ENCODE measurements at regions not wholly inside any gene's neighbourhood (a gene's known extent, or its start where the extent isn't known, plus 50 kb on each side); places are given as distances from the start of the nearest gene placed in this dataset.

DNA sequence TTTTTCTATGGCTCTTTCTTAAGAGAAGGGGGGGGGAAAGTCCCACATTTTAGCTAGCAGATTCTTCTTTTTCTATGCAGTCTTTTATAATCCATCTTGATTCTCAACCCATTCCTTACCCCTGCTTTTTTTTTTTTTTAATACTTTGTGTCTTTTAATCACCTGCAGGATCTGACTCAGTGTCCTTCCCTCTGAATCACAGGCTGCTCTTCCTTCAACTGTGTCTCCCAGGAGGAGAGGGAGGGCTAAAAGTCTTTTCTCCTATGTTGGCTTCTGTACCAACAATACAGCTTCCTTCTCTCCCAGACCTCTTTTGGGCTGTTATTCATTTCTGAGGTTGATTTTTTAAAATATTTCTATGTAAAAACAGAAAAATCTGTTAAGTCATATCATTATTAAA, 686.2 kb downstream of the ADGRL2 start:
- DNase-seq (ENCODE audit: low read depth) = no peak

DNA sequence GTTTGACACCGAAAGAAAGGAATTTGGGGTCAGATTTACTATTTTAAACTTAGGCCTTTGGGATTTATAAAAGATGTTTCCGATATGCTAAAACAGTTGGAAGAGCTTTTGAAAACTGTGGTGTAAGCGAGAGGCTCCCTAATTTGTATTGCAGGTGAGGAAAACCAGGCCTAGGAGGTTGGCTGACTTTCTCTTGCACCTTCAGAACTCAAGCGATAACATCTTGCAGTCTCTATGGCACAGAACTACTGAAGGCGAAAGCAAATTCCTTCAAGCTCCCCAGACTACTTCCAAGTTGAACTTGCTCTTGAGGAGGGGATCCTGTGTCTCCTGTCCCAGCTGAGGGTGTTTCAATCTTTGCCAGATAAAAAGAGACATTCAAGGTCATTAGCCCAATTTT, 685.7 kb downstream of the ADGRL2 start:
- DNase-seq (ENCODE audit: low read depth) = no peak

DNA sequence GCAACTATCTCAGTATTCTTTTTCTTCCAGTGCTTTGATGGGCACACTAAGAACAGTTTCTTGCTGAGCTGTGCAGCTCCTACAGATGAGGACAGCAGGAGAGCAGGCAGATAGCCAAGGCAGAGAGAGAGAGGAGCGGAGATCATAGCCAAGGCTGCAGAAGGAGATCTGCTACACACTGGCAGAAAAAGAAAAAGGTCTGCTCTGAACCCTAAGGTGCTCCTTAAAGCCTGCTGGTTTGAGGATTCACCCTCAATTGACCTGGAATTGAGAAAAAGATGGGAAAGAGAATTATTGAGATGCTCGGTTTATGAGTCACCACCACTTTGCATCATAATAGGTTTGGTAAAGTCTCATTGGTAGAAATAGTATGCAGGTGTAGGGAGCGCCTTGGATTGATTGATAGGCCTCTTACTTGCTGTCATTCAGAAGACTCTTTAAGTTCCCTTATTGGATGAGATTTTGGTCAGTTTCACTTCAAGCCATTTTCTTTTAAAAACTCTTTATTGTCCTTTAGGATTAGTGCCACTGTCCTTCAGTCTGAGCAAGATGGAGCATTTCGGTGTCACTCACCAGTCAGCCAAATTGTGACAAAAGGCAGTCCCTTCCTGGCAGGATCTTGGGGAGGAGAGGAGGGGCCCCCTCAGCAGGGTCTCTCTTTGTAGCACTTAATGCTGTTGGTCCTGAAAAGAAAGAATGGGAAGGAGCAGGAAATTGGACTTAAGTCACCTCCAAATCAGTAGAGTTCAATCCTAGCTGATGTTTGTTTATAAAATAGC, 685.0 kb downstream of the ADGRL2 start:
- DNase-seq (ENCODE audit: low read depth) = no peak

DNA sequence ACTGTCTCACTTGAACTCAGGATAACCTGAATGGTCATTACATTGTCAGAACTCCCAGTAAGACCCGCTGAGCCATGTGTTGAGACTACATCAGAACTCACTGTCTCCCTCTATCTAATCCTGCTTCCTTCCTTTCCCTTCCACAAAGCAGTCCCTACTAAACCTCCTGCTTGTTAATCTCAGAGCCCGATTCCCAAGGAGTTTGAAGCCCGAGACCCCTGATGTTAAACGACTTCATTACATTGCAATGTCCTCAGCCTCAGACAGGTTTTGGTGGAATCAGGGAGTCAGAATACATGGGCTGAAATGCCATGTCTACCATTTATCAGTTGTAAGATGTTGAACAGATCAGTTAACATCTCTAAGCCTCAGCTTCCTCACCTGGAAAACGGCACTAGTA, 682.4 kb downstream of the ADGRL2 start:
- no peak for DNase-seq (ENCODE audit: low read depth)

DNA sequence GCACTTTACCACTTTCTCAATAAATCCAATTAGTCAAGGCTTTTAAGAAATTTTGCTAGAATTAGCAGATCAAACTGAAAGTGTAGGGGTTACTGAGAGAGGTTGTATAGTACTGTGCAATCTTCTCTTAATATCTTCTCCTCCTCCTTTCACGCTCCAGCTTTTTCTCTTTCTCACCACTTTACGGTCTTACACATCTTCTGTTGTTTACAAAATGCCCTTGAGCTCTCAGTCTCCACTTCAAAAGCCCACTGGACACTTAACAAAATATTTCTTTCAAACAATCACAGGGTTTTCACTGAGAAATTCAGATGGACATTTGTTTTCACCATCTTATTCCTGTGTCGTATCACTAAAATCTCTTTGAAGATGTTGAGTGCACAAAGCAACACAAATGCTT, 678.2 kb downstream of the ADGRL2 start:
- no peak for DNase-seq (ENCODE audit: low read depth)

DNA sequence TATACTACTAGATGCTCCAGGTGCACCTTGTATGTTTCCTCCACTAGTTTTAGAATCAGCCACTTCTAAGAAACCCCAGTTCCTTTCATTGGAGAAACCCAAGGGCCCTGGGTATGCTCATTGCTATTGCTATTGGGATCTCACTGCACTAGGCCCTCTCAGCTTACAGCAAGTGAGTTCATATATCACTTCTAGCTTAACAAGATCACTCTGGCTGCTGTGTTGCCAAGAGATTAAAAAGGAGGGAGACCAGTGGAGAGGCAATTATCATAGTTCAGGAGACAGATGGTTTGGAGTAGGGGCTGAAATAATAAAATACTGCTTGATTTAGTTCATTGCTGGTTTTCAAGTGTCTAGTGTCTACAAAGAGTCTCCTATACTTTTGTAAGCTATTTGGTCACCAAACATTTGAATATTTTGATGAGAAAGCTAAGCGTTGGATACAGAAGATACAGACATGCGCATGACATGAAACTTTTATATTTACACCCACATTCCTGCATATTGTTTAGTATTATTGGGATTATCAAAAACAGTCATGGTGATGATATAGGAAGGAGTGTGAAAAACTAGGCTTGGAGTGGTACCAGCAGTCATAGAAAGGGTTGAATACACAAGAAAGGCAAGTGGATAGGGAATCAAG, 671.9 kb downstream of the ADGRL2 start:
- no peak for DNase-seq (ENCODE audit: low read depth)

DNA sequence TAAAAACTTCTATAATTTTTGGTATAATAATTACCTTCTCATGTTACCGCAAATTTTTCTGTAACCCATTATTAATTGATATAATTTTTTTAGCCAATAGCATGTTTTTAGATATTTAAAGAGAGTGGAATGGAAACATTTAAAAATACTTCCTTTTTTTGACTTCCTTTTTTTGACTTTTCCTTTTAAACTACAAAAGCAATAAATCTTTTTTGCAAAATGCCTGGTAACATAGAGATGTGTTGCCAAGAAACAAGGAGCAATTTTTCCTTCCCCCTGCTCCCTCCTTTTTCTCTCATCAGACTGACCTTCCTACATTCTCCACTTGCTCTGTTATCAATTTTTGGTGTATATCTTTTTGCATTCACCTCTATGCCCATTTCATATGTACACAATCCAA, 666.2 kb downstream of the ADGRL2 start:
- no peak for DNase-seq (ENCODE audit: low read depth)

DNA sequence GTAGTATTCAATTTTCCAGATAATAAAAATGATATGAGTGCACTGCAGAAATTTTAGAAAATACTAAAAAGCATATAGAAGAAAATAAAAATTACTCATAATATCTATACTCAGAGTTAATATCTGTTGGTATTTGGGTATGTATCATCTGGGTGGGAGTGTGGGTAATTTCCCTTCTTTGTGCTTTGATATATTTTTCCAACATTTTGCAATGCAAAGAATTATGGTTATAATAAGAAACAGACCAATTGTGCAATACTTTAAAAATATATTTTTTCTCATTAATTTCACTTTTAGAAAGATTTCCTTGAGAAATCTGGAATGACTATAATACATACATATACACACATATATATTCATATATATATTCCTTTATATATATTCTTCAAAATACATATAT, 665.7 kb downstream of the ADGRL2 start:
- DNase-seq (ENCODE audit: low read depth) = no peak

DNA sequence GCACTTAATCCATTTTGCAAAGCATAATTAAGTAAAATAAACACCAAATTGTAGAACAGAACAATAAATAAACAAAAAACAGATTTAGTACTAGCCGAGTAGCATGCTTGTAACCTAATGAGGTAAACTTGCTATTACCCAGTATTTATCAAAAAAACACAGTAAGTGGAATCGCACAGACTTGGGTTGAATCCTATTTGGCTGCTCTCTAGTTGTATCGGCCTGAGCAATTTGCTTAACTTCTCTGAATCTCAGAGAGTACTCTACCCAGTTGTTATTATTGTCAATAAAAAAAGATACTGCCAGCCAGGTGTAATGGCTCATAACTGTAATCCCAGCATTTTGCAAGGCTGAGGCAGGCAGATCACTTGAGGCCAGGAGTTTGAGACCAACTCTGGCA, 664.3 kb downstream of the ADGRL2 start:
- no peak for DNase-seq (ENCODE audit: low read depth)

DNA sequence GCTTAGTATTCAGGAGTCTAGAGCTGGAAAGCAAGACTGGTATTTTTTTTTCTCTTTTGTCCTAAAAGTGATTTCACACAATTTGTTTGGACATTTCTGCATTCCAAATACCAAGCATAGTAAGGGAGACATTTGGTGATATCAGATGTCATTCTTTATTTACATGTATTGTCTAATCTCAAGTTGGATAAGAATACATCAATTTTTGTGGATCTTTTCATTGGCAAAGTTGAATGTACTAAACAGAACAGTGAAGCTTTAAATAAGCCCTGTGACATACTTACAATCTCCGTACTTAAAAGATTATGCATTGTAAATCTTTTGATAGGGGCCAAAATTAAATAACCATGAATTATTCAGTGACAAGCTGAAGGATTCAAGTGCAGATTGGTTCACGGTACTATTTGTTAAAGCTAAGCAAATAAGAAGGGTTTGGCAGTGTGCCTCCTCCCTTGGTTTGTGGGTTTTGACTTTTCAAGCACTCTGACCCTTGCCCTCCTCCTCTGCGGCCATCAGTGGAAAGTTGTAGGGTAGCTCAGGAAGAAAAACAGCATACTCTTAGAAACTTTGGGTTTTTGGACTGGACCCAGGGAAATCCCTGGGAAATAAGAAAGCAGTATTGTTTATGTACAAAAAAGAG, 663.7 kb downstream of the ADGRL2 start:
- no peak for DNase-seq (ENCODE audit: low read depth)

DNA sequence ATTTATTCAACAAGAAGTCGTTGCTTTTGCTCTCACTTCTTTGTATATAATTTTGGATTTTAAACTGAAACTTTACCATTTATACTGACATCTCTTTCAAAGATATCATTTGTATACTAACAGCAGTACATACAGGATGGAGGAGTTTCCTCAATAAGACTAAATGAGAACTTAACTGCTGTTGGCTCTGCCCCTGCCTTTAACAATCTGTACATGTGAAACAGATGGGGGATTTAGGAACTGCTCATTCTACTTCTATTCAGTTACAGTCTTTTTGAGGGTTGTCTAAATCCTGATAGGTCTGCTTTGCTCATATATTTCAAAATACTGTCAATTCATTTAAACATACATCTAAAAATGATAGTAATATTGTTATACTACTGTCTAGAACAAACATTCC, 663.2 kb downstream of the ADGRL2 start:
- no peak for DNase-seq (ENCODE audit: low read depth)

DNA sequence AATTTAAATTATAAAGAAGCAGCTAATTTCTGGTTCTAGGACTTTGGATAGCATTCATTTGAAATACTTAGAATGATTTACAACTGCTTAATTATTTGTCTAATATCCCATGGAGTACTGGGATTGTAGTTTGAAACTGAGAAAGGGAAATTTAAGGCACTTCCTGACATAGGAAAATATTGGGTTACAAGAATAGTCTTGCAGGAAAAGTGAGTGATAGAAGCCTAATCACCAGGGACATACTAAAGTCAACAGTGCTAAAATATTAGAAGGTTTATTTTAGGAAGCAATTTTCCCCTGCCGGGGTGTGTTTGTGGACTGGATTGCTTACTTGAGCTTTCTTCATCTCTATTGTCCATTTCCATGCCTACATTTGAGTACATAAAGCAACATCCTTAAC, 661.6 kb downstream of the ADGRL2 start:
- no peak for DNase-seq (ENCODE audit: low read depth)

DNA sequence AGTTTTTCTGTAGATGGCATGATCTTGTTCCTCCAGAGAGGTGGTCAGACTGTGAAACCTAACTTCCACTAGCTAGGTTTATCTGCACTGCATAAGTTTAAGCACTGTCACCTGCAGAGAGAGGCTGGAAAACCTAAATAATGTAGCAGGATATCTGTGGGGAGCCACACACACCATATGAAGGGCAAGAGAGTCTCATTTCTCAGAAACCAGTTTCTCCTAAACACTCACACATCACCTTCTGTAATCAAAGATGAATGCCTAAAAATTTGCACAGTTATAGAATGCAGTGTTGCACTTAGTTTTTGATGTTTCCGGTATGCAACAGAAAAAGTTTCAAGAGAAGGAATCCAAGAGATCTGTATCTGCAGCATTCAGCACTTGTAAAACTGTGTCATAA, 654.6 kb downstream of the ADGRL2 start:
- DNase-seq (ENCODE audit: low read depth) = no peak

DNA sequence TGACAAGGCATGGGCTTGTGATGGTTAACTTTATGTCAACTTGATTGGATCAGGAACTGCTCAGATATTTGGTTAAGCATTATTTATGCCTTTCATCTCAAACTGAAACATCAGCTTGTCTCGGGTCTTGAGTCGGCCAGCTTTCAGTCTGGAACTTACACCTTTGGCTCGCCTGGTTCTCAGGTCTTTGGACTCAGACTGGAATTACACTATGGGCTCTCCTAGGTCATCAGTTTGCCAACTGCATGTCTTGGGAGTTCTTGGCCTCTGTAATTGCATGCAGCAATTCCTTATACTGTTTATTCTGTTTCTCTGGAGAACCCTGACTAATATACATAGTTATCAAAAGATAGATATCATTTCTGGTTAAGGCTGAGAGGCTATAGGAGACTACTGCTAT, 653.7 kb downstream of the ADGRL2 start:
- DNase-seq (ENCODE audit: low read depth) = no peak

DNA sequence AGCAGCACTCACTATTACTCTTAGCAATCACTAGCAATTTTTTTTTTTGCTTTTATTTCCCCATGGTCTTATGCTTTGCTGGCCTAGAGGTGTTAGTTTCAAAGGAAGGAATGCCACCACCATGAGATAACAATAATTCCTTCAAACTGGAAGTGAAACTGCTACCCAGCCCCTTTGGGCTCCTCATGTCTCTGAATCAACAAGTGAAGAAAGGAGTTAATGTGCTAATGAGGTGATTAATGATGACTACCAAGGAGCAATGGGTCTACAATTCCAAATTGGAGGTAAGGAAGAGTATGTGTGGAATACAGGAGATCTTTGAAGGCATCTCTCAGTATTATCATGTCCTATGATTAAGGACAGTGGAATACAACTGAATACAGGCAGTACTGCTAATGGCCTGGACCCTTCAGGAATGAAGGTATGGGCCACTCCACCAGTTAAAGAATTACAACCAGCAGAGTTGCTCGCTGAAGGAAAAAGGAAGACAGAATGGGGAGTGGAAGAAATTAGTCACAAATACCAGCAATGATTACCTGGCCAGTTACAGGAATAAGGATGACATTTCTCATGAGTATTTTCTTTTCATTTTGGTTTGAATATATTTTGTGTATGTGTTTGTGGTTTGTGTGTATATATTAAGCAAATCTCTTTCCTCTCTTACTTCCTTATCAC, 652.9 kb downstream of the ADGRL2 start:
- no peak for DNase-seq (ENCODE audit: low read depth)

DNA sequence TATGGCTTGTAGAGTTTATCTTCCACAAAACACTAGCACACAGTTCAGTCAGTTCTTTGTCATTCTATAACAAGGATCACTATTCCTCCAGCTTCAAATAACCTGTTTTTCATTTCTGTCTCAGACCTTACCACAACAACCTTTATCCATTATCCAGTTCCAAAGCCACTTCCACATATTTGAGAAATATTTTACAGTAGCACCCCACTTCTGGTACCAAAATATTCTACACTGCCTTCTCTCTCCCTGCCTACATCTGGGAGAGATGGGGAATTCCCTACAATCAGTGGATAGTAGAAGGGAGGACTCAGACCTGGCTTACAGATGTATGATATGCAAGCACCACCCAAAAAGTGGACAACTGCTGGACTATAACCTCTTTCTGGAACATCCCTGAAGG, 651.4 kb downstream of the ADGRL2 start:
- DNase-seq (ENCODE audit: low read depth) = no peak

DNA sequence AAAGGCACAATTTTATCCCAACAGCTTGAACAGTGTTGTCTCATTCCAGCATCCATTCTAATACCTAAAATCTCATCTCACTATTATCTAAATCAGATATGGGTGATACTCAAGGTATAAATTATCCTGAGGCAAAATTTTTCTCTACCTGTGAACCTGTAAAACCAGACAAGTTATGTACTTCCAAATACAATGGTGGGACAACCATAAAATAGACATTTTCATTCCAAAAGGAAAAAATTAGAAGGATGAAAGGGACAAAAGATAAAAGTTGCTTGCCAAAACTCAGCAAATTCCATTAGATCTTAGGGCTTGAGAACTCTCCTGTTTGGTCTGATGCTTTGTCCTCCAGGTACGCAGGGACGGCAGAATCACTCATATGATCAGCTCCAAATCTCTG, 650.5 kb downstream of the ADGRL2 start:
- DNase-seq (ENCODE audit: low read depth) = no peak

DNA sequence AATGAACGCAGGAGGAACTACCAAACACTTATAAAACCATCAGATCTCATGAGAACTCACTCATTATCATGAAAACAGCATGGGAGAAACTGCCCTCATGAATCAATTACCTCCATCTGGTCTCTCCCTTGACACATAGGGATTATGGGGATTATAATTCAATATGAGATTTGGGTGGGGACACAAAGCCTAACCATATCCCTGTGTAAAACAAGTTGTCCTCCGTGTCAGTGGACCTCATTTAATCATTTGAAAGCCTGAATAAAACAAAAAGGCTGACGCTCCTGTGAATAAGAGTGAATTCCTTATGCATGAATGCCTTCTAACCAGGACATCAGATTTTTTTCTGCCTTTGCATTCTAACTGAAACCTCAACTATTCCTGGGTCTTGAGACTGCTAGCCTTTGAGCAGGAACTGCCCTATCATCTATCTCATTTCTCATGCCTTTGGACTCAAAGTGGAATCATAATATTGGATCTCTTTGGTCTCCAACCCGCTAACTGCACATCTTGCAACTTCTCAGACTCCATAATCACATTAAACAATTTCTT, 648.8 kb downstream of the ADGRL2 start:
- DNase-seq (ENCODE audit: low read depth) = no peak

DNA sequence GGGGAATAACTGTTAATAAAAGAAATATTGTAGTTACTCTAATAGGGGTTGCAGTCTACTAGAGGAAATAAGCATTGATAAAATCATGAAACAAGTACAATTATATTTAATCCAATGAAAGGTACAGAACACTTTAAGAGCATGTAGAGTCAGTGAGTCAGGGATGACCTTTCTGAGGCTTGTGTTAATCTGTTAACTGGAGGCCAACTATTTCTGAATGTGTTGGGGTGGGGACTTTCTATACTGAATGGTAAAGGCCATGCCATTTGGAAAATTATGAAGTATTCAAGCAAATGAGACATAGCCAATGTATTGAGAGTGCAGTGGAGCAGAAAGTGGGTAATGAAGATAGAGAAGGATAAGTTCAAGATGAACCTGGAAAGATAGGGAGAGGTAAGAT, 646.2 kb downstream of the ADGRL2 start:
- DNase-seq (ENCODE audit: low read depth) = no peak

DNA sequence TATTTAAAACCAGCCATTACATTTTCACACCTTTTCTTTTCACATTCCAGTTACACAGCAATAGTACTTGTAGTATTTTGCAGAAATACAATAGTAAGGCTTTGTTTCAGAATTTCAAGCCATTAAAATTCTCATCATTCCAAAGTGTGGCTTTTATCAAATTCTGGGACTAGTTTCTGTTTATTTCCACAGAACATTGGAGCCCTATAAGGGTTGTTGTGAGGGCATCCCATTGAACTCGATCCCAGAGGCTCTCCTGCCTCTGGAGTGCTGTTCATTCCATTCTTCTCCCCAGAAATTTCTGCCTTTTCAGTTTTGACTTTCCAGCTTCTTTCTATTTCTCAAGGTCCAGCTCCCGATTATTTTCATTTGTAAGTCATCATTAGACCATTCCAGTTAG, 645.5 kb downstream of the ADGRL2 start:
- DNase-seq (ENCODE audit: low read depth) = no peak

DNA sequence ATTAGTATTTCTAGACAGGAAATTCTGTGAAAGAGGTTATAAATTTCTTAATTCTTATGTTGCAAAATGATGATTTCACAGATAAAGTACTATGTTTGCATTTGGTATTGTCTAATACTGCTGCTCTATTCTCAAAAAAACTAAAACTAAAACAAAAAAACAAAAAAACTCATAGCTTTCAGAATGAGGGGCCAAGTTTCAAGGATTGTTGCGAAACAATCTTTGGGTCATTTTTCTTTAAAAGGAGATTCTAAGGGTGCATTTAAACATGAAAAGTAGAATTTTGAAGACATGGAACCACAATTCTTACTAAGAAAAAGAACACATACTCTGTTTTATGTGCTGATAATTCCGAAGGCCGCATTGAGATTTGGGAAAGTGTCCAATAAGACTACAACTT, 645.1 kb downstream of the ADGRL2 start:
- DNase-seq (ENCODE audit: low read depth) = no peak

DNA sequence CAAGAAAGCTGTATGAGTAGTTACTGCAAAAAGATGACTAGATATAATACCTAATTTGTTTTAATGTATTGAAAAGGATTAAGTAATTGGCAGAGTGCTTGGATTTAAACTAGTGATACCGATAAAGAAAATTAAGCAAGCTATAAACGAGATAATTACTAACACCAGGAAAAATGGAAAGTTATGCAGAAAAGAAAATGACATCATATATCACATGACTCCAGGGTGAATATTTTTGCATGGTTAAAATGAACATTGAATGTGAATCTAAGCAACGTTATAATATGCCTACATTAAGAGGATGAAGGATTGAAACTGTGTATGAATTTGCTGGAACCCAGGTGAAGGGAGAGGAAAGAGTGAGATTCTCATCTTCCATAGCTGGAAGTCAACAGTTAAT, 644.4 kb downstream of the ADGRL2 start:
- DNase-seq (ENCODE audit: low read depth) = no peak

DNA sequence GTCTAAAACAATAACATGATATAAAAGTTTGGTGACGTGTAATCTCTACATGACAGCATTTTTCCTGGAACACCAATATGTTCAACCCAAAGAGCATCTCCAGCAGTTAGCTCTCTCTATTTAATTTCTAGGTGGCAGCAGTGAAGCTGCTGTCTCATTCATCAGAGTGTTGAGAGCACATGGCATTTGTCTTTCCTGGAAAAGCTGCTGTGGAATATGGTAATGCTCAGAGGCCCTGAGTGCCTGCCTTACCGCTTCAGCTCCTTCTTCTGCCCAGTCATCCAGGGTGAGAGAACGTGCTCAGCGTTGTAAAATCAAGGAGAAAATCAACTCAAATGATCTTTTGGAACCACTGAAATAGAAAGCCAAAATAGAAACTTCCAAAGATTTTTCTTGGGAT, 640.7 kb downstream of the ADGRL2 start:
- no peak for DNase-seq (ENCODE audit: low read depth)
